Vagina (tissue), 2 donors: ENCODE measurements at regions not wholly inside any gene's neighbourhood (a gene's known extent, or its start where the extent isn't known, plus 50 kb on each side); places are given as distances from the start of the nearest gene placed in this dataset.

Experiments
- POLR2A ChIP-seq, 2 donors: fragments of 450-650 bp; IDR thresholded peaks; one replicate each; pipeline ENCODE4 v1.6.1; 2017; ENCODE audit warnings: antibody characterized with exemption in 2 of 2, mild to moderate bottlenecking in 2 of 2, moderate library complexity in 2 of 2
- POLR2AphosphoS5 ChIP-seq, 2 donors: sonication (generic); formaldehyde crosslinking; IDR thresholded peaks; one replicate each; pipeline ENCODE4 v1.9.0; 2017; ENCODE audit warnings: antibody characterized with exemption in 2 of 2, mild to moderate bottlenecking in 2 of 2, low read depth in 1 of 2; ENCODE audit not compliant: insufficient read depth in 1 of 2
- TF ChIP-seq, protein P1 (sequence below), 3 experiments: fragments of 450-650 bp in 2 of 3; fragments of 200-600 bp in 1 of 3; sonication (generic) in 1 of 3; IDR thresholded peaks; one replicate each; pipeline ENCODE4 v1.5.1; 2017 to 2019; ENCODE audit warnings: antibody characterized with exemption in 3 of 3, mild to moderate bottlenecking in 2 of 3, moderate library complexity in 2 of 3

- TF ChIP-seq, protein P1, sequence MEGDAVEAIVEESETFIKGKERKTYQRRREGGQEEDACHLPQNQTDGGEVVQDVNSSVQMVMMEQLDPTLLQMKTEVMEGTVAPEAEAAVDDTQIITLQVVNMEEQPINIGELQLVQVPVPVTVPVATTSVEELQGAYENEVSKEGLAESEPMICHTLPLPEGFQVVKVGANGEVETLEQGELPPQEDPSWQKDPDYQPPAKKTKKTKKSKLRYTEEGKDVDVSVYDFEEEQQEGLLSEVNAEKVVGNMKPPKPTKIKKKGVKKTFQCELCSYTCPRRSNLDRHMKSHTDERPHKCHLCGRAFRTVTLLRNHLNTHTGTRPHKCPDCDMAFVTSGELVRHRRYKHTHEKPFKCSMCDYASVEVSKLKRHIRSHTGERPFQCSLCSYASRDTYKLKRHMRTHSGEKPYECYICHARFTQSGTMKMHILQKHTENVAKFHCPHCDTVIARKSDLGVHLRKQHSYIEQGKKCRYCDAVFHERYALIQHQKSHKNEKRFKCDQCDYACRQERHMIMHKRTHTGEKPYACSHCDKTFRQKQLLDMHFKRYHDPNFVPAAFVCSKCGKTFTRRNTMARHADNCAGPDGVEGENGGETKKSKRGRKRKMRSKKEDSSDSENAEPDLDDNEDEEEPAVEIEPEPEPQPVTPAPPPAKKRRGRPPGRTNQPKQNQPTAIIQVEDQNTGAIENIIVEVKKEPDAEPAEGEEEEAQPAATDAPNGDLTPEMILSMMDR (IDR thresholded peaks at IDR 0.05) = no peak
- no peak for TF ChIP-seq POLR2A (IDR thresholded peaks at IDR 0.05)
- TF ChIP-seq POLR2AphosphoS5 (IDR thresholded peaks at IDR 0.05; ENCODE audit: insufficient read depth in 1 of 2, low read depth in 1 of 2) = no peak
Observed at GRCh38 chr1:56151402-56151801, 428.0 kb downstream of the PLPP3 start.
